Osteoblast (primary cell): ENCODE measurements at regions not wholly inside any gene's neighbourhood (a gene's known extent, or its start where the extent isn't known, plus 50 kb on each side); places are given as distances from the start of the nearest gene placed in this dataset.

ENCODE experiments used
- DNase-seq: peaks from one replicate; pipeline ENCODE4 v3.0.0; 2011; ENCODE audit warnings: low spot score, mixed read lengths; ENCODE audit not compliant: insufficient read length; ENCODE audit errors: missing footprints
- H2AFZ ChIP-seq: 2 replicates; pipeline ENCODE4 v1.6.0; 2011; ENCODE audit warnings: mild to moderate bottlenecking, low read length
- H3K27ac ChIP-seq: 2 replicates; pipeline ENCODE4 v1.5.1; 2011; ENCODE audit warnings: mild to moderate bottlenecking, low read depth, low read length, moderate library complexity
- H3K27me3 ChIP-seq: 2 replicates; pipeline ENCODE4 v1.6.0; 2012; ENCODE audit warnings: mild to moderate bottlenecking, control low read depth, inconsistent platforms, low read length, moderate library complexity; ENCODE audit not compliant: insufficient read depth
- H3K36me3 ChIP-seq: 2 replicates; pipeline ENCODE4 v1.5.1; 2011; ENCODE audit warnings: mild to moderate bottlenecking, low read length, control low read depth, moderate library complexity; ENCODE audit not compliant: insufficient read depth
- H3K4me1 ChIP-seq: 2 replicates; pipeline ENCODE4 v1.5.1; 2011; ENCODE audit warnings: mild to moderate bottlenecking, low read length, control low read depth, moderate library complexity; ENCODE audit not compliant: insufficient read depth
- H3K4me2 ChIP-seq: 2 replicates; pipeline ENCODE4 v1.6.0; 2011; ENCODE audit warnings: mild to moderate bottlenecking, low read length; ENCODE audit not compliant: insufficient read depth
- H3K4me3 ChIP-seq: fragments of 200-600 bp; sonication (generic); 3 replicates; pipeline ENCODE4 v1.5.1; 2012; ENCODE audit warnings: mild to moderate bottlenecking, low read length, inconsistent platforms; ENCODE audit not compliant: insufficient read depth
- H3K79me2 ChIP-seq: 2 replicates; pipeline ENCODE4 v1.6.0; 2012; ENCODE audit warnings: mild to moderate bottlenecking, low read length, control low read depth, inconsistent platforms; ENCODE audit not compliant: insufficient read depth
- H3K9me3 ChIP-seq: 2 replicates; pipeline ENCODE4 v1.5.1; 2011; ENCODE audit warnings: low read depth, low read length, control low read depth
- H4K20me1 ChIP-seq: 2 replicates; pipeline ENCODE4 v1.6.0; 2012; ENCODE audit warnings: mild to moderate bottlenecking, low read length, control low read depth; ENCODE audit not compliant: insufficient read depth
- CTCF ChIP-seq: IDR thresholded peaks from 2 replicates; pipeline ENCODE4 v1.5.1; 2011; ENCODE audit warnings: mild to moderate bottlenecking, low read depth, low read length, moderate library complexity; ENCODE audit errors: extremely low read depth

- Histone ChIP-seq H3K27me3 (no peaks in the 10 kb centered on the region), H2AFZ (no peak overlapping the region)
- no peak for TF ChIP-seq CTCF
Observed at GRCh38 chr17:55889271-55889670, 138.4 kb downstream of the PCTP start.

GRCh38 chr17:55895112-55895759, 144.4 kb downstream of the PCTP start:
- H3K36me3 ChIP-seq = no peaks in the 10 kb centered on the region
- H2AFZ ChIP-seq = no peak overlapping the region
- H3K27ac ChIP-seq = no peak overlapping the region
- no peaks in the 10 kb centered on the region for H3K79me2 ChIP-seq
- H4K20me1 ChIP-seq = no peaks in the 10 kb centered on the region
- no peak for DNase-seq
- no peaks in the 10 kb centered on the region for H3K4me1 ChIP-seq
- no peak overlapping the region for H3K4me3 ChIP-seq
- no peak overlapping the region for H3K4me2 ChIP-seq
- TF ChIP-seq CTCF = no peak
- H3K27me3 ChIP-seq = no peaks in the 10 kb centered on the region
- H3K9me3 ChIP-seq = no peaks in the 10 kb centered on the region

More at GRCh38 chr17:55889271-55889670, 138.4 kb downstream of the PCTP start:
- H3K9me3 ChIP-seq = no peaks in the 10 kb centered on the region
- no peak overlapping the region for H3K27ac ChIP-seq
- H3K79me2 ChIP-seq = no peaks in the 10 kb centered on the region
- H4K20me1 ChIP-seq = no peaks in the 10 kb centered on the region
- no peak for DNase-seq
- H3K36me3 ChIP-seq = no peaks in the 10 kb centered on the region
- H3K4me2 ChIP-seq = no peak overlapping the region
- no peak overlapping the region for H3K4me3 ChIP-seq
- no peaks in the 10 kb centered on the region for H3K4me1 ChIP-seq

DNA sequence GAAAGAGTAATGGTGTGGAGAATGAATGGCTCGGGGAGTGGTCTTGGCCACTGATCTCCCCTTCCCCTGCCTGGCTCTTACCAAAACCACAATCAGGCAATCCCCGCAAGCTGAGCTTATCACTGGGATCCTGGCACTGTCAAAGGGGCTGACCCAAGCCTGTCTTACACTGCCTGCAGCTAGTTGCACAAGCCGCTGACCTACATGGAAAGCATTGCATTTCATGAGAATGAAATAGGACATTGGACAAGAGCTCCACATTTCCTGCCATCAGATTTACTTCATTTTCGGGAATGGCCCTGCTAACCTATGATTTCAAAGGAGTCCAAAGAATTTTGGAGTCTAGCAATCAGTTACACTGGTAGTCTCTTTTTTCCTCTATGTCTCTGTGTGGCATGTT, 146.4 kb downstream of the PCTP start:
- Histone ChIP-seq H3K79me2 (no peaks in the 10 kb centered on the region), H3K9me3 (no peaks in the 10 kb centered on the region), H3K27ac (no peak overlapping the region), H3K4me2 (no peak overlapping the region), H3K36me3 (no peaks in the 10 kb centered on the region), H3K4me3 (no peak overlapping the region), H4K20me1 (no peaks in the 10 kb centered on the region), H3K4me1 (no peaks in the 10 kb centered on the region), H3K27me3 (no peaks in the 10 kb centered on the region), H2AFZ (no peak overlapping the region)
- TF ChIP-seq CTCF = no peak
- DNase-seq = no peak

DNA sequence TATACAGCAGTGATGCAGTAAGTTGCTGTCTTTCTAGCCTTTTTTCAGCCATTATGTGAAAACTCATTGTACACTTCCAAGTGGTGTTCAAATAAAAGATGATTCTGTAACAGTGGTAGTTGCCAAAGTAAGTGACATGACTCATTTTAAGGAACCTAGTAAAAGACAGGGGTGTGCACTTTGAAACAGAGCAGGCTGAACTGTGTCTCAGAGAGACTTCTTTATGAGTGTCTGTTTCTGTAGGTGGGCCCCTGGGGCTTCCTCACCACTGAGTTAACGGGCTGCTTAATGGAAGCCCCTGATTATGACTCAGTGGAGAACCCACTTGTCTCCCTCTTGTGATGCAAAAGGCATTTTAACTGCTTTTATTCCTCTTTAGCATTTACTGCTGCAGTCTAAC, 147.3 kb downstream of the PCTP start:
- no peak for DNase-seq
- H3K4me1 ChIP-seq = no peaks in the 10 kb centered on the region

More for the DNA sequence above, 147.3 kb downstream of the PCTP start:
- no peak overlapping the region for H3K4me2 ChIP-seq
- no peaks in the 10 kb centered on the region for H3K36me3 ChIP-seq
- H3K79me2 ChIP-seq = no peaks in the 10 kb centered on the region
- no peaks in the 10 kb centered on the region for H3K9me3 ChIP-seq
- no peak for TF ChIP-seq CTCF
- H4K20me1 ChIP-seq = no peaks in the 10 kb centered on the region
- H3K4me3 ChIP-seq = no peak overlapping the region
- H3K27me3 ChIP-seq = no peaks in the 10 kb centered on the region
- H3K27ac ChIP-seq = no peak overlapping the region
- no peak overlapping the region for H2AFZ ChIP-seq
